Activated T-helper 1 cell treated with Interleukin-2 at 50 U/mL for 16 hours (primary cell): ENCODE measurements at regions not wholly inside any gene's neighbourhood (a gene's known extent, or its start where the extent isn't known, plus 50 kb on each side); places are given as distances from the start of the nearest gene placed in this dataset.
"Not testable (repeated sequence)": the region's sequence is repeated elsewhere in the genome, so short reads cannot be mapped to it uniquely, and the experiment has no call there.

Source experiments
- DNase-seq: peaks from one replicate; pipeline ENCODE4 v3.0.0-alpha.2; 2020; ENCODE audit warnings: low read depth

DNA sequence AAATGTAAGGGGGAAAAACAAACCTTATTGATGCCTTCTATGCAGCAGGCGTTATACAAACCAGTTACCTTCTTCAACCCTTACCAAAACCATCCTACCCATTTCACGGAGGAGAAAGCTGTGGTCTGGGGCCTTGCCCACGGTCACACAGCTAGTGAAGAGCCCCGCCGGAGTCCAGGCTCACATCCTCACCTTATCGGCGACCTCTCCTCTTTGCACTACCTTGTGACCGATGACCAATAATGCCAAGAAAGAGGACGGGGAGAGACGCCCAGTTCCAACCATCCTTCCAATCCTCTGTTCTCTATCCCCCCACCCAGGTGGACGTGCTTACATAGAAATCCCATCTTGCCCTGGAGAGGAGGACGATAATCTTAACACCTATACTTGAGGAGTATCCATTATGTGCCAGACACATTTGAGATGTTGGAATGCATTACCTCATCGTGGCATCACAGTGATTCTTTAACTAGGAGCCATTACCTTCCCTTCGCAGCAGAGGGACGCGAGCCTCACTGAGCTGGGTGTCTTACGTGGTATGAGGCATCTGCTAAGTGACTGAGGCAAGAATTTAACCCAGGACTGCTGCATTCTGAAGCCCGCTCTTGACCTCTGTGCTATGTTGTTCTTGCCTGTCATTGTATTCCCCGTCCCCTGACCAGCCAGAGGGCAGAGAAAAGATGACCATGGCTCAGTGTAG, 253.7 kb upstream of the B3GAT1 start:
- no peak for DNase-seq

- no peak for DNase-seq
Measured at GRCh38 chr11:134665188-134665535, 253.1 kb upstream of the B3GAT1 start.

DNA sequence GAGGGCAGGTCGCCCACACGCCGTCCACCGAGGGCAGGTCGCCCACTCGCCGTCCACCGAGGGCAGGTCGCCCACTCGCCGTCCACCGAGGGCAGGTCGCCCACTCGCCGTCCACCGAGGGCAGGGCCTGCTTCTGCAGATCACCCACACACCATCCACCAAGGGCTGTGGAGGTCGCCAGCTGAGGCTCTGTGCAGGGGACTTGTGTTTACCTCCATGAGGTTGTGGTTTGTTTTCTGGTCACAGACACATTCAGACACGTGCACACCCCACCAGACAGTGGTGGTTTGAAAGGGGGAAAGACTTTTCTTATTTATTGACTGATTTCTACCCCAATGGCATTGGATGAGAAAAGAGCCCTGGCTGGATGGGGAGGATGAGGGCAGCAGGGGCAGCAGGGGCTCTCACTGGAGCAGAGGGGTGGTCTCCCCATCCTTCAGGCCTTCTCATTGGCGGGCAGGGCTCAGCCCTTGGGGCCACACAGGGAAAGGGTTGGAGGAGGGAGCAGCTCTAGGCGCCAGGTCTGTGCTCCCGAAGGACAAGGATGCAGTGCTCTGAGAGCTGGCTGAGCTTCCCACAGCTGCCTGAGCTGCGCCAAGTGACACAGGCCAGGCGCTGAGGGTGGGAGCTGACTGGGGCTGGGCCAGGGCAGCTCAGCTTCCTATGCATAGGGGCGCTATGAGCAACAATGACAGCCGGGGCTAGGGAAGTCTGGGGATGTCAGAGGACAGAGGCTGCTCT, 252.6 kb upstream of the B3GAT1 start:
- no peak for DNase-seq

DNA sequence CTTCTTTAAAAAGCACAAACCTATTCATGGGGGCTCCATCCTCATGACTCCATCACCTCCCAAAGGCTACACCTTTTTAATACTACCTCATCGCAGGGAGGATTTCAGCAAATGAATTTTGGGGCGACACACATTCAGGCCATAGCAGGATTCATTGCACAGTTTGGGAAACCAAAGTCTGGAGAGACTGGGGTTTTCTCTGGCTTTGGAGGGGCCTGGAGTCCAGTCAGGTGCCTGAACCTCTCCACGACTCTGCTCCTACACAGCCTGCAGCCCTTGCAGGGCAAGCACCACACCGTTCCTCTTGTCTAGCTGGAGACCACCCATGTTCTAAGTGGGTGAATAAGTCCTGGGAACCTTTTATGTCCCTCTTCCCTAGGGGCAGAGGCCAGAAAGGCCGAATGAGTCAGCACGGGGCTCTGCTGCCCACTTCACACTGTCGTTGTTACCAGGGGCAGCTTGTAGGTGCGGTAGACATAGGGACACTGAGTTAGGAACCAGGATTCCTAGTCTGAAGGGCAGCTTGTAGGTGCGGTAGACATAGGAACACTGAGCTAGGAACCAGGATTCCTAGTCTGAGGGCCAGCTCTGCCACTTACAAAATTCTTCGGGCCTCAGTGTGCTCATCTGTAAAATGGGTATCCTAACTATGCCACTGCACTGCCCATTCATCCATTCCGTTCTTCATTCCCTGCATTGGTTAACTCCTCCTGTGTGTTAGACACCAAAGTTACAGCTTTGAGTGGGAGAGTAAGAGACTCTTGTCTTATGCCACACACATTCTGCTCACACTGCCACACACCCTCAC, 251.7 kb upstream of the B3GAT1 start:
- no peak for DNase-seq

- no peak for DNase-seq
Measured at GRCh38 chr11:134662629-134663360, 250.8 kb upstream of the B3GAT1 start.

- DNase-seq: no peak
Measured at GRCh38 chr11:134661660-134662059, 249.6 kb upstream of the B3GAT1 start.

DNA sequence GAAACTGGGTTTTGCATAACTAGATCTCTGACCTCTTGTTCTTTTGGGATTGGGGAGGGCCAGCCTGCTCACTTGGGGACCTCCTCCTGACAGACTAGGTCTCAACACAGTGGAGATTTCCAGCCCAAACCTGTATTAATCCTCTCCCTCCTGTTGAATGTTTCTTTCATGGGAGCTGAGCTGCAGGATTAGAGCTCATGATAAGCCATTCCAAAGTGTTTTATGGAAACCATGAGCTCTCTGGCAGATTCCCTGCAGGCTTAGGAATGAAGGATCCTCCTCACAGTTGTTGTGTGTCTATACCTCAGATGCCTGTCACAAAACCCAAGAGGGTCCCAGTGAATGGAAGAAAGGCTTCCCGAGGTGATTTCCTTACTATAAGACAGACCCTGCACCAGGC, 248.4 kb upstream of the B3GAT1 start:
- no peak for DNase-seq

GRCh38 chr11:134659882-134660281, 247.8 kb upstream of the B3GAT1 start:
- DNase-seq: no peak

DNA sequence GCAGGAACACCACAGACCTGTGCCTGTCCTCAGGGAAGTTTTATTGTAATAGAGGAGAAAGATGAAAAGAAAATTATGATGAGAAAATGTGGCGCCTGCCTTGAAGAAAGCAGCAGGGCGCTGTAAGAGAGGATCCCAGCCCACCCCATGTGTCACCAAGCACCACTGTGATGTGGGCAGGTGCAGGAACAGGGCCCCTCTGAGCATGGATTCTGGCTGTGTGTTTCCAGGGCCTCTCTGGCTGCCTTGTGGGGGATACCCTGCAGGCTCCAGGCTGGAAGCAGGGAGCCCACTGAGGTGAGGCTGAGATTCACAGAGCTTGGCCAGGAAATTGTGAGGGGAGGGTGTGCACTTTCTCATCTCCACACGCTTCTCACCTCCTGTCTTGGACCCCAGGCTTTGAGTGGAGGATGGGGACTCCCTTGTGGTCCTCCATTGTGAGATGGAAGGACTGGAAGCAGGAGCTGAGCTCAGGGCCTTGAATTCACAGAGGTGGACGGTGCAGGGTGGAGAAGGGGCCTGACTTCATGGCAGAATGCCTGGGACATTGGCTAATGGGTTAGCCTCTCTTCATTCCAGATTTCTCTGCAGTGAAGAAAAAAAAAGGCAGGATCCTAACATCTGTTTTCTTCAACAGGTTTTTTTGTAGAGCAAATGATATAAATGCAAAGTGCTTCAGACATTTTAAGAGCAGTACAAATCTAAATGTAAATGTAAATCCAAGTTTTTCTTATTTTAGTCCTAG, 246.6 kb upstream of the B3GAT1 start:
- DNase-seq: no peak

DNA sequence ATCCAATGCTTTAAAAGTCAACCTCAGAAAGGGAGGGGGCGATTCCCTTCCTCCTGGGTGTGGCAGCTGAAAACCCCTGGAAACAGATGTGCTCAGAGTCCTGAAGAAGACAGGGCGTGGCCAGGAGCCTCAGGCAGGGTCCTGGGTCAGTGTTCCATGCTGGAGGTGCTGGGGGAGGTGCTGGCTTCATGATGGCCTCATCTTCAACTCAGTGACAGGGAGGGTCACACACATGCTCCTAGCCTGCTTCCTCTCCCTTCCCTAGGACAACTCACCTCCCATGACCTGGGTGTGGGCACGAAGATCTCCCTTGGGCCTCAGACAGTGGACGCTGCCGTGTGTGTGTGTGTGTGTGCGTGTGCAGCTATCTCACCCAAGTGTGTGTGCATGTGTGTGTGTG, 245.6 kb upstream of the B3GAT1 start:
- no peak for DNase-seq

- DNase-seq: no peak
Measured at GRCh38 chr11:134656861-134657540, 245.0 kb upstream of the B3GAT1 start.

GRCh38 chr11:134656086-134656840, 244.2 kb upstream of the B3GAT1 start:
- not testable (repeated sequence) for DNase-seq

GRCh38 chr11:134655189-134655989, 243.3 kb upstream of the B3GAT1 start:
- DNase-seq: no peak

GRCh38 chr11:134654161-134654915, 242.3 kb upstream of the B3GAT1 start:
- DNase-seq: no peak

DNA sequence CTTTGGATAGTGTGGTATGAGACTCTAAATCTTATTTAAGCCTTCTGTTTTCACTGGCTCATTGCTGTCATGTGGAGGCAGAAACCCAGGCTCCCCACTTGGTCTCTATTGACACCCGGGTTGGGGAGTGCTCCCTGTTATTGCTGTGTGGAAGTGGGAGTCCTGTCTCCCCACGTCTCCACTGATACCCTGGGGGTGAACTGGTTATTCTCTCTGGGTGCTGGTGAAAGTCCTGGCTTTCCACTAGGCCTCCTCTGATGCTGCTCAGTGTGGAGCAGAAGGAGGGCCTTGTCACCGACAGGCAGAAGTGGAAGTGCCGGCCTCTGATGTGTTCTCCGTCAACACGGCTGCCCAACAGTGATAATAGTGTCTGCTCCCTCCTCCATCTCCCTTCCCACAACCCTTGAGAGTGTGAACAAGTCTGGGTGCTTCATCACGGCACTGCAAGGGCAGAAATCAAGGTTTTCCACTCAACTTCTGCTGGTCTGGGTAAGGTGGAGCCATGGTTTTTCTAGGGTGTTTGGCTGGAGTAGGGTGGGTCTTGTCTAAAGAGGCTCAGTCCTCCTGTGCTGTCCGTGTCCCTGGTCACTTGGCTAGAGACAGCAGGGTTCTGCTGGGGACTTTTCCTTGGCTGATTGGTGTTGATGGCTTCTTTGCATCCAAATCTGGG, 240.7 kb upstream of the B3GAT1 start:
- DNase-seq: no peak

DNA sequence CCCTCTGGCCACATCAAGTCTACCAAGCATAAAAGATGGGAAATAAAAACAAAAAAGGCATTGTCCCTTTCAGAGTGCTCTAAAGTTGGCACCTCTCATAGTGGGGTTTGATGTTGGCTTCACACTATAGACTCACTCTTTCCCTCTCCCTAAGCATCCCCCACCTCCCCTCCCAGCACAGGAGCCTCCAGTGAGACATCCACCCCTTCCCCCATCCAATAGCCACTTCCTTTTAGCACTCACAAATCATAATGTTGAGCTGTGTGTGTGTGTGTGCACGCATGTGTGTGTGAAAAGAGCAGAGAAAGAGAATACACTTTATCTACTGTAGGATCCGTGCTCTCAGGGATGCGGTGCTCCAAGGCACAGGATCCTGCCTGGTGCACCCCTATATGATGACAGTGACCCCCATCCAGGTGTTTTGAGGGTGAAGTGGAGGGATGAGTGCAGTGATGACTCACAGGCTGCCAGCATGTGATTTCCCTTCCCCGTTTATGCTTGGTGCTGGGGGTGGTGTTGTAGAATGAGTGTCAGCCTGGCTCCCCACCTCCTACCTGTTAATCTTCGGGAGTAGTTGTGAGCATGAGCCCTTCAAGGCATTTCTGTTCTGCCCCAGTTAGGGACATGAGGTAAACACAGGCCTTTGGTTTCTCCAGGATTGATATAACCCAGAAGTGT, 235.2 kb upstream of the B3GAT1 start:
- no peak for DNase-seq

DNA sequence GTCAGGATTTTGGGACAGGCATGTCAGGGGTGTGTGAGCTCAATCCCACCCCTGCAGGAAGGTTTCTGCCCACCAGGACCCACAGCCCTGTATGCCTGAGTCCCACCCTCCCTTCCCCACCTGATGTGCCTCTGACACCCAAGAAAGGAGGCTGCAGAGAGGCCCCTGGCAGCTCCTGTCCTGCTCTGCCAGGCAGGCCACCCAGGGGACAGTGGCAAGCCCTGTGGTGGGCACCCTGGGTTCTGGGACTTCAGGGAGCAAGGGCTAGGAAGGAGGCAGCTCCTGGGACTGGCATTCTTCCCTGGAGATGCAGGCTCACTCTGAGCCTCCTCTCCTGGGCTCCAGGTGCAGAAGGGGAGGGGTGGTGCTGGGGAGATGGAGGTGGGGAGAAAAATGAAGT, 234.5 kb upstream of the B3GAT1 start:
- DNase-seq: no peak

DNA sequence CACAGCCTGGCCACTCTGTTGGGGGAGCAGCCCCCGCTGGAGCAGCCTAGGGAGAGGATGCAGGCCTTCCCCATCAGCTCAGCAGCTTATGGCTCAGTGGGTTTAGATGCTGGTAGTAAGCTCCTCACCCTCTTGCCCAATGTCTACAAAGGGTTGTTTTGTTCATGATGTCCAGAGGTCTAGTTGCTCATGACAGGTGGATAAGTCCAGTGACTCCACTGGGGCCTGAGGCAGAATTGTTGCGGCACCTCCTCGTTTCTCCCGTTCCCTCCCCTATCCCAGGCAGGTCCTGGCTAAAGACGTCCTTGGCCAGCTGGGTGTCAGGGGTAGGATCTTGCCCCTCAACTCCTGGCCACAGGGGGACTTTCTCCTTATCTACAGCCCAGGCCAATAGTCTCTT, 233.5 kb upstream of the B3GAT1 start:
- DNase-seq: no peak
